ENCODE measurements at regions not wholly inside any gene's neighbourhood (a gene's known extent, or its start where the extent isn't known, plus 50 kb on each side); places are given as distances from the start of the nearest gene placed in this dataset.

- DNase-seq (ENCODE audit: low read depth), result no peak
Measured at GRCh38 chr7:22658031-22658430, 69.0 kb upstream of the IL6 start.

DNA sequence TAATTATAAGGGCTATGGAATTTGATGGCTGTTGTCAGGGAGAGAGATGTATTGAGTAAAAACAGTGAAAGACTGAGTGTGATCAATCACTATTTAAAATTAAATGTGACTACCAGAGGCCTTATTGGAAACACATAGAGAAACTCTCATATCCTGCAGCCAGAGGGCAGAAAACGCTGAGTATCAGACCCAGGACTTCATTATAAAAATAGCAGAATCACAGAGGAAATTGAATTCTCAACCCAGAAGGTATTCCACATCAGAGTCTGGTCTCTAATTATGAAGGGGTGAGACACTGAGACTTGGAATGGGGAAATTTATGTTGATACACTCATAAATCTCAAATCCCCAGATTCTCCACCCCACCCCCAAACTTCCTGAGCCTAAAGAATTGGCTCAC, 69.5 kb upstream of the IL6 start:
- DNase-seq (ENCODE audit: low read depth), result no peak

DNA sequence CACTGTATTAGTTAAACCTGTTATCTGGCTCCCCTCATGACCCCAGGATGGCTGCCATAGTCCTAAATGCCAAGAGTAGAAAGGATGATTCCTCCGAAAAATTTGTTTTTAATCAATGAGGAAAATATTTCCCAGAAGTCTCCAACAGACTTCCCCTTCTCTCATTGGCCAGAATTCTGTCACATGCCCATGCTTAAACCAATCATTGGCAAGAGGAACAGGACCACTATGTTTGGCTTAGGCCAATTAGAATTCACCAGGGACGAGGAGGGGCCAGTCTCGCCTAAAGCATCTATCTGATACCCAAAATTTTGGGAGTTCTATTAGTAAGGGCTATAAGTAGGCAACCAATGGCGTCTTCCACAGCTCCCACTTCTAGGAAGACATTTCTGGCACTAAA, 71.2 kb upstream of the IL6 start:
- DNase-seq (ENCODE audit: low read depth), result no peak

DNA sequence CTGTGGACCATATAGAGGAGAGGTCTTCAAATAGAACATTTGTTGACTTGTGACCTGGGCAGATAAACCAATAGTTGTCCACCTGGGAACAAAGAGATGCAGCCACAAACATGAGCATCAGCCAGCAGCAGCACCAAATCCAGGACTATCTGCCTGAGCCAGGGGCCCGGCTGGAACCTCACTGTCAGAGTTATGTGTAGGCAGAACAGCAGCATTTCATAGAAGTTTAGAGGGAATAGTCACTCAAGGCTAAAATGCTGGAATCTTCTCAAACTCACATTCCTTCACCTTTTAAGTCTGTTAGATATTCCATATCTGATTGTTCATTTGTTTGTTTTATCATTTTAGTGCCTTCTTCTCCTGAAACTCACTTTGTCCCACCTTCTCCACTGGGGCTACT, 72.2 kb upstream of the IL6 start:
- DNase-seq (ENCODE audit: low read depth), result no peak

DNA sequence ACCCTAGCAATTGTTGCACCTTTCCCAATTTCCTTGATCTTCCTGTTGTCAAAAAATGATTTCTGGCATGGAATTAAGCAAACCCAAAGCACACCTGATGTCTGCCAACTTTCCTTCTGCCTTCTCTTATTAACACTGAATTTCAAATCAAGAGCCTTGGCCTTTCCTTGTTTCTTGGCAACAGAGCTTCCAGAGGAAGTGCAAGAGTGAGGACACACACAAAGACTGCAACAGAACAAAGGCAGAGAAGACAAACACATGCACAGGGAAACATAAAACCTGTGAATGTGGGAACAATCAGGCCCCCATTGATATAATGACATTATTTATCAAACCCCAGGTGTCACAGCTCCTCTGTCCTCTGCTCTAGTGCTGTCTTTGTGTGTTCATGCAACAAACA, 73.0 kb upstream of the IL6 start:
- no peak for DNase-seq (ENCODE audit: low read depth)

DNA sequence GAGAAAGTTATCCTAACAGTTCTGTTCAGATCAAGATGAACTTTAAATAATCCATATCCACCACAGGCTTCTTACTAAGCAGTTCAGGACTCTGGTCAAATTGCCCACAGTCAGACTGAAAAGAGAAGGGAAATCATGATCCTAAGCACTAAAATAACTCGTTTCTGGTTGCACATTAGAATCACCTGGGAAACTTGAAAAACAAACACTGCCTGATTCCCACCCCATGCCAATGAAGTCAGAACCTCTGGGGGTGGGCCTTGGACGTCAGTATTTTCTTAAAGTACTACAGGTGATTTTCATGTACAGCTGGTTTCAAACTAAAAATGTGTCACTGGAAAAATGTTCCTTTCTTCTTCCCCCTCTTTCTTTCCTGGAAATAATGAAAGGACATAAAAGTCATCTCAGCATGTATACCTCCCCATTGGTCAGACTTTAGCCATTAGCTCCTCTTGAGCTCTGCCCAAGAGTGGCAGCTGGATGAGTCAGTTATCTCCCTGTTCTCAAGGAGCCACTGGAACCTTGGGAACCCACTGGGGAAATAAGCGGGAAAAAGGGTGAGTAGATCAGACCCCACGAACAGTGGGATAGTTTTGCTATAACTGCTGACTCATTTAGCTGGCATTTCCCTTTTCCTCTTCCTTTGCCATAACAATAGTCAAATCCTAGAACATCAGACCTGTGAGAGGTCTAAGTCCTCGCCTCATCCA, 75.3 kb upstream of the IL6 start:
- peak; percentile 97 for DNase-seq (ENCODE audit: low read depth)

DNA sequence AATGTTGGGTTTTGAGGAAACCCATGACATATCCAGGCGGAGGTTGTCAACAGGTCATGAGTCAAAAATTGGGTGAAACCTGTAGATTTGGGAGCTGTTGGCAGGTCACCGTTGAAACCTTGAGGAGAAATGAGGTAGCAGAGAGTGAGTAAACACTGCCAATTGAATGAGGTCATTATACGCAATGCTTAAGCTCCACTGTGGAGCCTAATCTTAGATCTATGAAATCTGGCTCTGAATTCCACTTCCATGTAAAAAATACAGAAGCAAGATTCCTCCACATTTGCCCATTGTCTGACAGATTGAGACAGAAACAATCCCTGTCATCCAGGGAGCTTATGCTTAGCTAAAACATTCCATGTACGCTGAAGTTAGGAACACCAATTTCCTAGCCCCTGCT, 76.0 kb upstream of the IL6 start:
- no peak for DNase-seq (ENCODE audit: low read depth)

- no peak for DNase-seq (ENCODE audit: low read depth)
Measured at GRCh38 chr7:22649686-22650085, 77.3 kb upstream of the IL6 start.

DNA sequence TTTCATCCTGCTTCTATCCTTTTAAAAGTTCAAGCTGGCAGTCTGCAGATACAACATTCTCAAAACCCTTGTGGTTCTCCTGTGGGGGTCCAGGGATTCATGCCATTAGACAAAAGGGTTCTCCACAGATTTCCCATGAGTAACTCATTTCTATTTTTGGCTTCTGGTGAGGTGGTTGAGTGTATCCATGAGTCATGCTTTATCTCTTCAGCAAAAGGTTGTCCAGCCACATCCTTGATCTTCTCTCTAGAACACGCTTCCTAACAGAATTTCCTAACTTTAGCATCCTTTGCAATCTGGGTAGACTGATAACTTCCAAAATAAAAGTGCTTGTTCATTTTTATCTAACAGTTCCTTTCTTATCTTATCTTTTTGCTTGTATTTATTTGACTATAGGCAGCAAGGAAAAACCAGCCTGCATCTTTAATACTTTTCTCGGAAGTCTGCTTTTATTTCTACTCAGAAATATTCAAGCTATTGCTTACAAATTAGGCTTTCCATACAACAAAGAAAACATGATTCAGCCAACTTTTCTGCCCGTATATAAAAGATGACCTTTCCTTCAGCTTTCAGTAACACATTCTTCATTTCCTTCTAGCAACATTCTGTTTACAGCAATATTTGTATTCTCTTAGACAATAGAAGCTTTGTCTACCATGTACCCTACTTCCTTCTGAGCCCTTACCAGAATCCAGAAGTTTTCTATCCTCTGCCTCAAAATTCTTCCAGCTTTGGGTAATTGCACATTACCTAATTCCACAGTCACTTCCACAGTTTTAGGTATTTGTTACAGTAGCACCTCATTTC, 79.3 kb upstream of the IL6 start:
- peak; percentile 100 for DNase-seq (ENCODE audit: low read depth)

DNA sequence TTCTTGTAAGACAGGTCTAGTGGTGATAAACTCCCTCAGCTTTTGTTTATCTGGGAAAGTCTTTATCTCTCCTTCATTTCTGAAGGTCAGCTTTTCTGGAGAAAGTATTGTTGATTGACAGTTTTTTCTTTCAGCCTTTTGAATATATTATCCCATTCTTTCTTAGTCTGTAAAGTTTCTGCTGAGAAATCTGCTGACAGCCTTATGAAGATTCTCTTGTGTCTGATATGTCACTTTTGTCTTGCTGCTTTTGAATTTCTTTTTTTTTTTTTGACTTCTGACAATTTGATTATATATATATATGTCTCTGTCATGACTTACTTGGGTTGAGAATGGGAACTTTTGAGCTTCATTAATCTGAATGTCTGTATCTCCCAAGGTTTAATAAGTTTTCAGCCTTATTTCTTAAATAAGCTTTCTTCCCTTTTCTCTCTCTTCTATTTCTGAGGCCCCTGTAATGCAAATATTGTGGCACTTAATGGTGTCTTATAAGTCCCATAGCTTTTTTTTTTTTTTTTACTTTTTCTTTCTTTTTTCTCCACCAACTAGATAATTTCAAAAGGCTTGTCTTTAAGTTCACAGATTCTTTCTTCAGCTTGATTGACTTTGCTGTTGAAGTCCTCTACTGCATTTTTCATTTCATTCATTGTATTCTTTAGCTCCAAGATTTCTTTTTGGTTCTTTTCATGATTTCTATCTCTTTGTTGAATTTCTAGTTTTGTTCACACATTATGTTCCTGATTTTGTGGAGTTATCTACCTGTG, 81.4 kb upstream of the IL6 start:
- peak; percentile 22 for DNase-seq (ENCODE audit: low read depth)

GRCh38 chr7:22642454-22642853, 84.5 kb upstream of the IL6 start:
- no peak for DNase-seq (ENCODE audit: low read depth)

GRCh38 chr7:22640269-22640668, 86.7 kb upstream of the IL6 start:
- no peak for DNase-seq (ENCODE audit: low read depth)

DNA sequence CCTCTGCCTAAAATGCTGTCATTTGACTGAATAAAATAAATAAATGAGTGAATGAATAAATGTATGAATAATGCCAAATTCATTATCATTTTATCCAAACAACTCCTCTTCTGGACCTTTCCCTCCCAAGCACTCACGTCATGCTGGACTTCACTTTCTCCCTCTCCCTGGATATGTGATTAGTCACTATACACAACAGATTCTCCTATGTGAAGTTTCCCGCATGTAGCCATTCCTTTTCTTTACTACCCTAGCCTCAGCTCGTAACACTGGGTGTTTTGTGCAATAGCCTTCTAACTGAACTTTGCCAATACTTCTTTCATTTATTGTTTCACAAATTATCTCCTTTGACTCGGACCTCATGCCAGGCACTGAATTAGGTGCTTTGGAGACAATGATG, 87.6 kb upstream of the IL6 start:
- no peak for DNase-seq (ENCODE audit: low read depth)

DNA sequence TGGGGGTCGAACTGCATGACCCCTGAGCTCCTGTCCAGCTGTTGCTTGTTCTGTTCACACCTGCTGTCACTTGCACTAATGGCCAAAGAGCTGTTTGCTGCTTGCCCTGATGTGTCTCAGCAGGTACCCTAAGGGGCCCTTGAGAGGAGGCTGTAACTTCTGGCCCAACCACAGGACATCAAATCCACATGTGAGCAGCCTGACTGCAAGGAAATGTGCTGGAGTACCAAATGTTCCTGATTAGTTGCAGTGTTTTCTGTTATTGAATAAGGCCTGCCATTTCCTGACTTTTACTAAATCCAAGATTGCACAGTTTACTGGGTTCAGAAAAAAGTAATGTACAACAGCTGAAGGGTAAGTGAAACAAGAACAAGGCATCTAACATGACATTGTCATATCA, 91.7 kb upstream of the IL6 start:
- DNase-seq (ENCODE audit: low read depth), result peak; percentile 29

- no peak for DNase-seq (ENCODE audit: low read depth)
Measured at GRCh38 chr7:22633954-22634474, 93.0 kb upstream of the IL6 start.

DNA sequence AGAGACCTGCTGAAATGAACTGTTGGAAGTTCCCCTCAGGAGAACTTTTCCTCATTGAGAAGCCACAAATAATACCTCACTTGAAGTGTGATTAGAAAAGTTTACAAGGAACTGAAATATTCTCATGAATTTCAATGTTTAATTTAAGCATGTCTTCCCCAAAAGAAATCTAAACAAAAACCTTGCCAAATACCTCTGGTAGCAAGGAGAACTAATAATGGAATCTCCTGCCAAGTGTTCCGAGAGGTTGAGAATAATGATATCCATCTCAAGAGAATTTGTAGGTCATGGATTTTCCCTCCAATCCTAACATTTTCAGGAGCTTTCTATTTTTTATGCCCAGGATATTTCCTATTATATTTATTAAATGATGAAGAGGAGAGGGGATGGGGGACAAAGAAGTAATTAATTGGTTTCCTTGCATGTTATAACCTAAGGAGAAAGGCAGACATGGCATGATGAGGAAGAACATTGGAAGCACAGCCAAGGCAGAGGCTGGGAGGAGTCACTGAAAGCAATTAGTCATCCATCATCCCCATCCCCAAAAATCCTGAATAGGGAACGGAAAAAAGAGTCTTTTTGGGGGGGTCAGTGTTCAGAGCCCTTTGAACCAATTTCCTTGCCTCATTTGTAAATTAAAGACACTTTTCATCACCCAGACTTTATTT, 93.6 kb upstream of the IL6 start:
- DNase-seq (ENCODE audit: low read depth), result no peak

DNA sequence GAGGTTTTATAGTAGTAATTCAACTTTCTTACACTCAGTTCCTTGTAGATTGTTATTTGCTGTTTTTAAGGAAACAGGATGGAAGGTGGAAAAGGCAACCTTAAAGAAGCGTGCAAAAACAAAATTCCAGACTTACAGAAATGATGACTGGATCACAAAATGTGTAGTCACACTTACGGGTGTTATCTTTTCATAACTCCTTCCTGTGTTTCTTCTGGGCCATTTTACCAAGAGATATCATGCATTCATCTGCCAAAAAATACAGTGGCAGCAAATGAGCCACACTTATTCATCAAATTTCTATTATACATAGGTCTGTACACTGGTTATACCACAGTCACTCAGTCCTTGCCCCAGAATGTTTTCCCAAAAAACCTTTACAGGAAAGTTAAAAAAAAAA, 94.3 kb upstream of the IL6 start:
- DNase-seq (ENCODE audit: low read depth), result no peak

DNA sequence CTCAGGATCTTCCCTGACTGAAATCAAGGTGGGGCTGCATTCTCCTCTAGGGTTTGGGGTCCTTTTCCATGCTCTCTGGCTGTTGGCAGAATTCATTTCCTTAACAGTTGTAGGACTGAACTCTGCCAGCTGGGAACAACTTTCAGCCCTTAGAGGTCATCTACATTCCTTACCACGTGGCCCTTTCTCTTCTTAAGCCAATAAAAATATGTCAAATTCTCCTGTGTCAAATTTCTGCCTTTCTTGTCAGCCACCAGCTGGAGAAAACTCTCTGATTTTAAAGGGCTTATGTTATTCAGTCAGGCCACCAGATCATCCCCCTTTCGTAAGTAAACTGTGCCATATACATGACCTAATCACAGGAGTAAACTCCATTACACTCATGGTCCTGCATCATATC, 95.3 kb upstream of the IL6 start:
- DNase-seq (ENCODE audit: low read depth), result no peak

DNA sequence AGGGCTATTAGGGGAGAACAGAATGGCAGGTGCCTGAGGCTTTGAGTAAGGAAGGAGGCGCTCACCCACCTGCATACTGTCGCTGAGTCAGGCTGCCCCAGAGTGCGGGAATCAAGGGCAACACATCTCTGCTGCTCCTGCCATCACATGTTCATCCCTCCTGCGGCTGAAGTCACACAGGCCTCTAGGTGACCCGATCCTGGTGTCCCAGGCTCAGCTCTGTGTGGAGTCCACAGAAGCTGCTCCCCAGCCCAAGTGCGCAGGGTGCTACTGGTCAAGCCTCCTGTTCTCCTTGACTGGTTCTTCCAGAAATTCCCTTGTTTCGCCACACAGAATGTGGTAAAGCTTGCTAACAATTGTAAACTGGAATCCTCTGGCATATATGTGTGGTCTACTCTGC, 96.9 kb upstream of the IL6 start:
- no peak for DNase-seq (ENCODE audit: low read depth)

DNA sequence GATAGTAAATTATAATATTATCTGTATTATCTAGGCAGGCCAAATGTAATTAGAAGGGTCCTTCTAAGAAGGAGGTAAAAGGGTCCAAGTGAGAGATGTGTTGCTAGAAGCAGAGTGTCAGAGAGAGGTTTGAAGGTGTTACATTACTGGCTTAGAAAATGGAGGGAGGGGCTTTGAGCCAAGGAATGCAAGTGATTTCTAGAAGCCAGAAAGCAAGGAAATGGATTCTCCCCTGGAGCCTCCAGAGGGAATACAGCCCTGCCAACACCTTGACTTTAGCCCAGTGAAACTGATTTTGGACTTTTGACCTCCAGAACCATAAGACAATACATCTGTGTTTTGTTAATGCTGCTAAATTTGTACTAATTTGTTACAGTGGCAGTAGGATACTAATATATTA, 97.9 kb upstream of the IL6 start:
- DNase-seq (ENCODE audit: low read depth), result no peak

DNA sequence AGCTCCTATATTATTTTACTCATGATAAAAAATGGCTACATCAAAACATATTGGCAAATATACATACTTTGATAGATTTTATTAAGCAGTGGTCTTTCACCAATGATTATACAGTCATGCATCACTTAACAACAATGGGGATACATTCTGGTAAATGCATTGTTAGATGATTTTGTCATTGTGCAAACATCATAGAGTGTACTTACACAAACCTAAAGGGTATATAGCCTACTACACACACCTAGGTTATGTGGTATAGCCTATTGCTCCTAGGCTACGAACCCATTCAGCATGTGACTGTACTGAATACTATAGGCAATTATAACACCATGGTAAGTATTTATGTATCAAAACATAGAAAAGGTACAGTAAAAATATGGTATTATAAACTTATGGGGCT, 98.9 kb upstream of the IL6 start:
- no peak for DNase-seq (ENCODE audit: low read depth)

- DNase-seq (ENCODE audit: low read depth), result peak; percentile 59
Measured at GRCh38 chr7:22627136-22627535, 99.9 kb upstream of the IL6 start.

All from RPMI7951 (cell line).